NCI-H2196 (cell line): ENCODE measurements at regions not wholly inside any gene's neighbourhood (a gene's known extent, or its start where the extent isn't known, plus 50 kb on each side); places are given as distances from the start of the nearest gene placed in this dataset.
A peak's percentile ranks its signal among the peaks of the same experiment; 100 is the strongest.

Source experiments
- DNase-seq: peaks from one replicate; lab custom pipeline; 2025; ENCODE audit not compliant: unreplicated experiment; lab: John Stamatoyannopoulos, UW

GRCh38 chr10:118537623-118538022 is 57.8 kb downstream of the PRLHR start:
- no peak for DNase-seq

- DNase-seq = no peak
These were observed 61.3 kb downstream of the PRLHR start for GRCh38 chr10:118534136-118534535.

- no peak for DNase-seq
These were observed 64.2 kb downstream of the PRLHR start for GRCh38 chr10:118531105-118531852.

- no peak for DNase-seq
These were observed 67.0 kb downstream of the PRLHR start for GRCh38 chr10:118528426-118528825.

GRCh38 chr10:118523775-118524174 is 71.7 kb downstream of the PRLHR start:
- no peak for DNase-seq

GRCh38 chr10:118522791-118523498 is 72.5 kb downstream of the PRLHR start:
- DNase-seq = peak; percentile 44

- no peak for DNase-seq
These were observed 73.9 kb downstream of the PRLHR start for GRCh38 chr10:118521415-118522117.

- no peak for DNase-seq
These were observed 75.2 kb downstream of the PRLHR start for GRCh38 chr10:118520116-118520742.

- no peak for DNase-seq
These were observed 77.4 kb downstream of the PRLHR start for GRCh38 chr10:118518095-118518494.

- no peak for DNase-seq
These were observed 78.7 kb downstream of the PRLHR start for GRCh38 chr10:118516716-118517115.

- DNase-seq = no peak
These were observed 82.3 kb downstream of the PRLHR start for GRCh38 chr10:118513174-118513573.

- no peak for DNase-seq
These were observed 83.7 kb downstream of the PRLHR start for GRCh38 chr10:118511711-118512110.

- DNase-seq = no peak
These were observed 86.6 kb downstream of the PRLHR start for GRCh38 chr10:118508863-118509262.

GRCh38 chr10:118508355-118508754 is 87.1 kb downstream of the PRLHR start:
- no peak for DNase-seq

GRCh38 chr10:118506671-118507590 is 88.5 kb downstream of the PRLHR start:
- DNase-seq = no peak

GRCh38 chr10:118505363-118505762 is 90.1 kb downstream of the PRLHR start:
- DNase-seq = no peak

- no peak for DNase-seq
These were observed 90.8 kb downstream of the PRLHR start for GRCh38 chr10:118504467-118505205.

- no peak for DNase-seq
These were observed 91.4 kb downstream of the PRLHR start for GRCh38 chr10:118504044-118504443.

- no peak for DNase-seq
These were observed 92.3 kb downstream of the PRLHR start for GRCh38 chr10:118503192-118503591.
